GM19023 (cell line): ENCODE measurements at regions not wholly inside any gene's neighbourhood (a gene's known extent, or its start where the extent isn't known, plus 50 kb on each side); places are given as distances from the start of the nearest gene placed in this dataset.
A peak's percentile ranks its signal among the peaks of the same experiment; 100 is the strongest.

Source experiments
- ATAC-seq: cut with Tn5 transposase; IDR thresholded peaks from one replicate; pipeline ENCODE4 v1.9.1; 2021; ENCODE audit warnings: mild to moderate bottlenecking, moderate library complexity; ENCODE audit not compliant: unreplicated experiment

- ATAC-seq, result no peak
These were observed 67.1 kb upstream of the TRIM2 start for GRCh38 chr4:153137159-153137558.

- no peak for ATAC-seq
These were observed 66.3 kb upstream of the TRIM2 start for GRCh38 chr4:153137677-153138630.

GRCh38 chr4:153138736-153139135, 65.5 kb upstream of the TRIM2 start:
- no peak for ATAC-seq

GRCh38 chr4:153140294-153140693, 63.9 kb upstream of the TRIM2 start:
- ATAC-seq, result no peak

GRCh38 chr4:153141238-153141637, 63.0 kb upstream of the TRIM2 start:
- no peak for ATAC-seq

- ATAC-seq, result no peak
These were observed 61.4 kb upstream of the TRIM2 start for GRCh38 chr4:153142700-153143438.

GRCh38 chr4:153143527-153144348, 60.5 kb upstream of the TRIM2 start:
- no peak for ATAC-seq

- no peak for ATAC-seq
These were observed 58.2 kb upstream of the TRIM2 start for GRCh38 chr4:153146031-153146430.

- no peak for ATAC-seq
These were observed 57.3 kb upstream of the TRIM2 start for GRCh38 chr4:153146961-153147360.

- no peak for ATAC-seq
These were observed 55.5 kb upstream of the TRIM2 start for GRCh38 chr4:153148791-153149190.

- no peak for ATAC-seq
These were observed 52.4 kb upstream of the TRIM2 start for GRCh38 chr4:153151535-153152455.

- ATAC-seq, result peak; percentile 17
These were observed 51.5 kb upstream of the TRIM2 start for GRCh38 chr4:153152501-153153338.

- peak; percentile 68 for ATAC-seq
These were observed 50.8 kb upstream of the TRIM2 start for GRCh38 chr4:153153339-153153871.

- no peak for ATAC-seq
These were observed 50.0 kb upstream of the TRIM2 start for GRCh38 chr4:153154007-153154975.
